NCI-H146 treated with DMSO at 0.1 percent for 48 hours (cell line): ENCODE measurements at regions not wholly inside any gene's neighbourhood (a gene's known extent, or its start where the extent isn't known, plus 50 kb on each side); places are given as distances from the start of the nearest gene placed in this dataset.
A peak's percentile ranks its signal among the peaks of the same experiment; 100 is the strongest.

ENCODE experiments used
- DNase-seq: peaks from one replicate; lab custom pipeline; 2025; ENCODE audit not compliant: unreplicated experiment; lab: John Stamatoyannopoulos, UW

GRCh38 chr20:56174416-56174815 lies 74.1 kb upstream of the MC3R start:
- no peak for DNase-seq

GRCh38 chr20:56175884-56176283 lies 72.6 kb upstream of the MC3R start:
- DNase-seq = no peak

- no peak for DNase-seq
Observed at GRCh38 chr20:56178219-56178618, 70.3 kb upstream of the MC3R start.

GRCh38 chr20:56179051-56179450 lies 69.5 kb upstream of the MC3R start:
- DNase-seq = no peak

GRCh38 chr20:56181583-56181982 lies 66.9 kb upstream of the MC3R start:
- no peak for DNase-seq

GRCh38 chr20:56187534-56188165 lies 60.9 kb upstream of the MC3R start:
- peak; percentile 97 for DNase-seq

GRCh38 chr20:56194042-56194441 lies 54.5 kb upstream of the MC3R start:
- no peak for DNase-seq

GRCh38 chr20:56195946-56196345 lies 52.6 kb upstream of the MC3R start:
- DNase-seq = no peak
